ENCODE measurements at regions not wholly inside any gene's neighbourhood (a gene's known extent, or its start where the extent isn't known, plus 50 kb on each side); places are given as distances from the start of the nearest gene placed in this dataset.

DNA sequence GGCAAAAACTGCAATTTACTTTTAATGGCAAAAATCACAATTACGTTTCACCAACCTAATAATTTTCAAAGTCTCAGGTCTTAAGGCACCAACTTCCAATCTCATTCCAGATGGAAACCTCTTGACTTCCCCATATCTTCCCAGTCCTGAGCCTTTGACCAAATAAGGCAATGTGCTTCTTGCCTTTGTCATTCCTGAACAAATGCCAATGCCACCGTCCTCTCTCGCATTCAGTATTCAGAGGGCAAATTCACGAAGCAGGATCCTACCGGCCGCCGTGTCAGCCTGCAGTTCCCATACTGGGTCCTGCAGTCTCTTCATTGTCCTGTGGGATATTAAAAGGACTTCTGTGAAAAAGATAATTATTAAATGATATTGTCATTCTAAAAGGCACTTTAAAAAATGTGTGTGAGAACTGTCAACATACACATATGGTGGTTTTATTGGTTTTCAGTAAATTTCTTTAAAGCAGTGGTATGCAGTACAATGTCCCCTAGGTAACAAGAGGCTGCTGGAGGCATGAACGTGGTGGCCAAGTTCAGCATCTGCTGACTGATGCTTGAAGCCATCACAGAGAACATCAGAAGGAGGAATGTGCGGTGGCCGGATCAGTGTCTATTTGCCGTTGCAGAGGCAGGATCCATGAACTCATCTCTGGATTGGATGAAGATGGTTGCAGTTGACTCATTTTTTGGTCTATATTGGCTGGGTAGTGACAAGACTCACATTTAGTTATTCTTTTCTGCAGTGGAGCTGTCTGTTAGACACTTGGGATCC lies 101.4 kb upstream of the IRX4 start:
- TF ChIP-seq, protein P1, sequence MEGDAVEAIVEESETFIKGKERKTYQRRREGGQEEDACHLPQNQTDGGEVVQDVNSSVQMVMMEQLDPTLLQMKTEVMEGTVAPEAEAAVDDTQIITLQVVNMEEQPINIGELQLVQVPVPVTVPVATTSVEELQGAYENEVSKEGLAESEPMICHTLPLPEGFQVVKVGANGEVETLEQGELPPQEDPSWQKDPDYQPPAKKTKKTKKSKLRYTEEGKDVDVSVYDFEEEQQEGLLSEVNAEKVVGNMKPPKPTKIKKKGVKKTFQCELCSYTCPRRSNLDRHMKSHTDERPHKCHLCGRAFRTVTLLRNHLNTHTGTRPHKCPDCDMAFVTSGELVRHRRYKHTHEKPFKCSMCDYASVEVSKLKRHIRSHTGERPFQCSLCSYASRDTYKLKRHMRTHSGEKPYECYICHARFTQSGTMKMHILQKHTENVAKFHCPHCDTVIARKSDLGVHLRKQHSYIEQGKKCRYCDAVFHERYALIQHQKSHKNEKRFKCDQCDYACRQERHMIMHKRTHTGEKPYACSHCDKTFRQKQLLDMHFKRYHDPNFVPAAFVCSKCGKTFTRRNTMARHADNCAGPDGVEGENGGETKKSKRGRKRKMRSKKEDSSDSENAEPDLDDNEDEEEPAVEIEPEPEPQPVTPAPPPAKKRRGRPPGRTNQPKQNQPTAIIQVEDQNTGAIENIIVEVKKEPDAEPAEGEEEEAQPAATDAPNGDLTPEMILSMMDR (IDR thresholded peaks at IDR 0.05), result no peak
- no peak for TF ChIP-seq POLR2A (IDR thresholded peaks at IDR 0.05)

Data from lower leg skin (tissue), 3 donors.